ENCODE measurements at regions not wholly inside any gene's neighbourhood (a gene's known extent, or its start where the extent isn't known, plus 50 kb on each side); places are given as distances from the start of the nearest gene placed in this dataset.
A peak's percentile ranks its signal among the peaks of the same experiment; 100 is the strongest.

DNA sequence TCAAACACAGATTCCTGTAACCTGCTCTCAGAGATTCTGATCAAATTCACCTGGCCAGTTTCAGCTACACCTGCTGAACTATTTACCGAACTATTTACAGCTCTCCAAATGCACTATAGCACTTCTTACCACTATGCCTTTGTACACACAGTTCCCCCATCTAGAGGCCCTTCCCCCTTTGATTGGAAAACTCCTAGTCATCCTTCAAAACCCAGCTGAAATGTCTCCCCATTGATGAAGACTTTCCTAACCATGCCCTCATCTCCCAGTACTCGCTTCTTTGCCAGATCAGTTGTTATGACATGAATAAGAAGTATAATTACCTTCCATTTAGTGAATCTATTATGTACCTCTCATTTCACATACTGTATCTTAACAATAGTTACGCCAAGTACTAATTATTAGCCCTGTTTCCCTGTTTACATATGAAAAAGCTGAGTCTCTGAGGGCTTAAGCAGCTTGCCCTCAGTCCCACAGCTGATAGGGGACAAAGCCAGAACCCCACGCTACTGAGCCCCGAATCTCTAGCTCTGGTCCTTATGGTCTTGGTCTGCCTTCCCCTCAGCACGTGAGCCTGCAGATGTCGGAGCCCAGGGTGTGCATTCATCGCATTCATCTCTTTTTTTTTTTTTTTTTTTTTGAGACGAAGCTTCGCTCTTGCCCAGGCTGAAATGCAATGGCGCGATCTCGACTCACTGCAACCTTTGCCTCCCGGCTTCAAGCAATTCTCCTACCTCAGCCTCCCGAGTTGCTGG is 64.7 kb upstream of the ASAP2 start:
- no peaks in the 10 kb centered on the region for H3K4me1 ChIP-seq (ENCODE audit: insufficient read depth, low read length)
- H3K27me3 ChIP-seq (ENCODE audit: insufficient read depth, low read length, poor library complexity, severe bottlenecking), result peaks cover 6% of the 10 kb centered on the region
- Mint-ChIP-seq H3K4me3 (no peak overlapping the region), H3K27me3 (peaks cover 12 to 30% of the 10 kb centered on the region in 2 donors), H3K9me3 (no peaks in the 10 kb centered on the region), H3K27ac (no peak overlapping the region), H3K36me3 (no peaks in the 10 kb centered on the region), H3K4me1 (peaks cover 0 to 5% (median 0%) of the 10 kb centered on the region in 3 donors)
- ChIA-PET POLR2A (no interaction called here), CTCF (interaction anchor here (0.7 to 1.3 kb wide), 6 partner anchors 7 to 1795 kb away, joined by 3 to 4 read pairs (median 3); no protein-coding TSS in a partner anchor)
- H3K36me3 ChIP-seq (ENCODE audit: insufficient read depth, low read length), result no peaks in the 10 kb centered on the region
- no peaks in the 10 kb centered on the region for H3K9me3 ChIP-seq (ENCODE audit: low read length)
- H3K4me3 ChIP-seq (ENCODE audit: low read length), result no peak overlapping the region
- H3K27ac ChIP-seq (ENCODE audit: low read depth, low read length), result no peak overlapping the region
- DNase-seq, result no peak

DNA sequence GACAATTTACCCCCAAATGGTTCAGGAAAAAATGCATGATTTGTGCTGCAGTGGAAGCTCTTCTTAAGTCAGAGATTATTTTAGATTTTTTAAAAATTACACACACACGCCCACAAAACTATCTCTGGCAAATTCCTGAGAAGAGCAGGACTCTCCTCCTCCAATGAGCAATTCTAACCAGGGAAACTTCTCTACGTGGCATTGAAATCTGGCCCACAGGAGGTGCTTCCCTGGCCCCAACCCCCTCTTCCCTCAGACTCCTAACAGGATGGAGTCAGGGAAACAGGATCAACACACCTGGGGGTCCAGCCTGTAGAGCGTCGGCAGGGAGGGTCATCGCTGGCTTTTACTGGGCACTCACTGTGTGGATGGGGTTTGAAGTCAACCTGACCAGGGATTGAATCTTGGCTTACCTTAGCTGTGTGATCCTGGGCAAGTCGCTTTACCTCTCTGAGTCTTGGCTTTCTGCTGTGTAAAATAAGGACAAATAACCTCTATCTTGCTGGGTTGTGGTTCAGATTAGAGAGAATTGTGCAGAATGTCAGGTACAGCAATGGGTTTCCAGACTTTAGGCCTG is 65.4 kb upstream of the ASAP2 start:
- Mint-ChIP-seq H3K36me3 (no peaks in the 10 kb centered on the region), H3K27me3 (peaks cover 12 to 24% of the 10 kb centered on the region in 2 donors), H3K4me3 (no peak overlapping the region), H3K9me3 (no peaks in the 10 kb centered on the region), H3K27ac (no peak overlapping the region), H3K4me1 (peaks cover 0 to 5% (median 0%) of the 10 kb centered on the region in 3 donors)
- peaks cover 6% of the 10 kb centered on the region for H3K27me3 ChIP-seq (ENCODE audit: insufficient read depth, low read length, poor library complexity, severe bottlenecking)
- H3K36me3 ChIP-seq (ENCODE audit: insufficient read depth, low read length), result no peaks in the 10 kb centered on the region
- POLR2A ChIA-PET, result no interaction called here
- CTCF ChIA-PET, result interaction anchor here (1.0 to 1.3 kb wide), 2 partner anchors 52 to 415 kb away, joined by 3 read pairs; no protein-coding TSS in a partner anchor
- no peak for DNase-seq
- no peaks in the 10 kb centered on the region for H3K4me1 ChIP-seq (ENCODE audit: insufficient read depth, low read length)
- H3K27ac ChIP-seq (ENCODE audit: low read depth, low read length), result no peak overlapping the region
- H3K4me3 ChIP-seq (ENCODE audit: low read length), result no peak overlapping the region
- no peaks in the 10 kb centered on the region for H3K9me3 ChIP-seq (ENCODE audit: low read length)

DNA sequence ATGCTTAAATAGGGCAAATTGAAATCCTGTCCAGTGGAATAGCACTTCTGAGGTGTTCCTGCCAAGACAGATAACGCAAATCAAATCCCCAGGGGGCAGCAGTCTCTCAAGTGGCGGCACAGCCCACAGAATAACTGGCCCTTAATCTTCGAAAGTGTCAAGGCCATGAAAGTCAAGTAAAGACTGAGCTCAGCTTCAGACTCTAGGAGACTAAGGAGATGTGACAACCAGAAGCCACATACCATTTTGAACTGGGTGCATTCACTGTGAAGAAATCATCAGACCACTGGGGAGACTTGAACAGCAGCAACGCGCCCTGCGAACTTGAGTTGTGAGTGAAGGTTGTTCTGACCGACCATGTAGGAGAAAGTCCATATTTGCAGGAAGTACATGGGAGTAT is 66.0 kb upstream of the ASAP2 start:
- peaks cover 12 to 24% of the 10 kb centered on the region in 2 donors for H3K27me3 Mint-ChIP-seq
- Histone ChIP-seq H3K27ac (ENCODE audit: low read depth, low read length) (no peak overlapping the region), H3K4me3 (ENCODE audit: low read length) (no peak overlapping the region), H3K4me1 (ENCODE audit: insufficient read depth, low read length) (no peaks in the 10 kb centered on the region), H3K36me3 (ENCODE audit: insufficient read depth, low read length) (no peaks in the 10 kb centered on the region), H3K27me3 (ENCODE audit: insufficient read depth, low read length, poor library complexity, severe bottlenecking) (peaks cover 6% of the 10 kb centered on the region), H3K9me3 (ENCODE audit: low read length) (no peaks in the 10 kb centered on the region)
- H3K9me3 Mint-ChIP-seq, result no peaks in the 10 kb centered on the region
- no peak for DNase-seq
- H3K4me1 Mint-ChIP-seq, result peaks cover 0 to 5% (median 0%) of the 10 kb centered on the region in 3 donors
- ChIA-PET CTCF (no interaction called here), POLR2A (no interaction called here)
- no peaks in the 10 kb centered on the region for H3K36me3 Mint-ChIP-seq
- H3K4me3 Mint-ChIP-seq, result no peak overlapping the region
- peak overlapping the region in 1 of 8 donors; percentile 39 for H3K27ac Mint-ChIP-seq

DNA sequence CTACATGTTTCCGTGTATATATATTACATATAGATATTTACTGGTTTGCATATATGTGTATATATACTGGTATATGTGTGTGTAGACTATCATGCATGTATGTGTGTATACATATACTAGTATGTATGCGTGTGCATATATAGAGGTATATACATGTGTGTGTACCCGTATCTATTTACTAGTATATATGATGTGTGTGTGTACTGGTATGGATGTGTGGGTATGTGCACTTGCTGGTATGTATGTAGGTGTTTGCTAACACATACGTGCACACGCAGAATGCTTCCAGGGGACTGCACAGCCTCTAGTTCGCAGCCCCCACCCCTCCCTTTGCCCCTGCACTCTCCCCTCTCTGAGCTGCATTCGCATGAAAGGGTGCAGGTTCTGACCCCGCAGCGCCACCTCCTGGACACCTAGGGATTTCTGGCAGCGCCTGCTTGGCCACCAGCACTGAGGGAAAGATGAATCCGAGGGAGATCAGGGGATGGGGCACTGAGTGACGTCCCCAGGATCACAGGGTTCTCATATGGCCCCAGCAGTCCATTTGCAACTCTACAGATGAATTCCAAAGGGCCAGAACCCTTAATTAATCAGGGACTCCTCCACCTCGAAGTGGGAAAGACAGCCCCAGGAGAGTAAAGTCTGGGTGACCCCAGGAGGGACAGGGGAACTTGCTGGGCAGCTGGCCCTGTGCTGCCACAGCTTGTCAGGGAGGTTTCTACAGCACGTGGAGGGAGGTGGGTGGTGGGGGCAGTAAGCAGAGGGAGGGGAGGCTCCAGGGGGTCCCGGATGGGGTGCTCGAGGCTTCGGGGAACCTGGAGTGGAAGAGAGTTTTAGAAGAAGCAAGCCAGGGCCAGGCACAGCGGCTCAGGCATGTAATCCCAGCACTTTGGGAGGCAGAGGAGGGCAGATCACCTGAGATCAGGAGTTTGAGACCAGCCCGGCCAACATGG is 66.8 kb upstream of the ASAP2 start:
- DNase-seq, result peak in 4 of 5 donors; percentile 19 to 58 (median 37)
- ChIA-PET CTCF (interaction anchor here (0.6 kb wide), 1 partner anchor 12 kb away, joined by 3 read pairs; no protein-coding TSS in a partner anchor), POLR2A (no interaction called here)
- H3K4me3 Mint-ChIP-seq, result no peak overlapping the region
- peak overlapping the region in 1 of 8 donors; percentile 92 for H3K27ac Mint-ChIP-seq
- no peaks in the 10 kb centered on the region for H3K9me3 Mint-ChIP-seq
- H3K4me3 ChIP-seq (ENCODE audit: low read length), result no peak overlapping the region
- H3K27ac ChIP-seq (ENCODE audit: low read depth, low read length), result no peak overlapping the region
- H3K4me1 ChIP-seq (ENCODE audit: insufficient read depth, low read length), result no peaks in the 10 kb centered on the region
- H3K4me1 Mint-ChIP-seq, result peaks cover 0 to 5% (median 0%) of the 10 kb centered on the region in 3 donors
- no peaks in the 10 kb centered on the region for H3K9me3 ChIP-seq (ENCODE audit: low read length)
- no peaks in the 10 kb centered on the region for H3K36me3 ChIP-seq (ENCODE audit: insufficient read depth, low read length)
- H3K27me3 ChIP-seq (ENCODE audit: insufficient read depth, low read length, poor library complexity, severe bottlenecking), result peaks cover 6% of the 10 kb centered on the region
- H3K36me3 Mint-ChIP-seq, result no peaks in the 10 kb centered on the region
- H3K27me3 Mint-ChIP-seq, result peaks cover 12 to 23% of the 10 kb centered on the region in 2 donors

DNA sequence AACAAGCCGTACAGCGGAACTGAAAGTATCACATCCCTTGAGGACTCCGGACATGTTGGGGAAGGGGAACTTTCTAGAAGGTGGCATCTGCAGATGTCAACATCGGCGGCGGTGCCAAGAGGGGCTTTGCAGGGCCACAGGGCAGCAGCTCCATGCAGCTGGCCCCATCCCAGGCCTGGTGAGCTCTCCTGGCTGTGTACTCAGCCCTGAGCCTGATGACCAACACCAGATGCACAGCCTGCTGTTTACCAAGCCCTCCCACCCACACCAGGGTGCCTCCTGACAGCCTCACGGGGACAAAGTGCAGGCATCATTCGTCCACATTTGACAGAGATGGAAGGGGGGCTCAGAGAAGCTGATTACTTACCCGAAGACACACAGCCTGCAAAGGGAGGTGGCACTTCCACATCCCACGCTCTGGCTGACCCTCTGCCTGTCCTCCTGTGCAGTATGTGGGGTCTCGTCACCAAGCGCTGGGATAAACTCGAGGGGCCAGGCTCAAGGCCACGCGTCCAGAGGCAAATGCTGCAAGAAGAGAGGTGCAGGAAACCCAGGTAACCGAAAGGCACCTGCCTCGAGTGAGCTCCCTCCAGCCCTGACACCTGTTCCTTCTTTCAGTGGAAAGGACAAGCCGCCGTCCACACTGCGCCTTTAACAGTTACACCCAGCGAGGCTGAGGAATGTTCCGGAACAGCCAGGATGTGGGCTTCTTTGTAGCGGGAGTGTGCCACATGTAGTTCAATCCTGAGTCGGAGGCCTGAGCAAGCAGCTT is 69.0 kb upstream of the ASAP2 start:
- no peaks in the 10 kb centered on the region for H3K36me3 ChIP-seq (ENCODE audit: insufficient read depth, low read length)
- Mint-ChIP-seq H3K27ac (no peak overlapping the region), H3K36me3 (peaks cover 0 to 5% (median 0%) of the 10 kb centered on the region in 3 donors), H3K27me3 (peaks cover 14 to 34% of the 10 kb centered on the region in 2 donors), H3K4me1 (no peaks in the 10 kb centered on the region), H3K4me3 (no peak overlapping the region), H3K9me3 (peaks cover 4 to 10% (median 9%) of the 10 kb centered on the region in 5 donors)
- H3K9me3 ChIP-seq (ENCODE audit: low read length), result no peaks in the 10 kb centered on the region
- no peak overlapping the region for H3K4me3 ChIP-seq (ENCODE audit: low read length)
- ChIA-PET CTCF (interaction anchor here (1.2 kb wide), 1 partner anchor 11 kb away, joined by 3 read pairs; no protein-coding TSS in a partner anchor), POLR2A (no interaction called here)
- no peaks in the 10 kb centered on the region for H3K4me1 ChIP-seq (ENCODE audit: insufficient read depth, low read length)
- H3K27me3 ChIP-seq (ENCODE audit: insufficient read depth, low read length, poor library complexity, severe bottlenecking), result no peaks in the 10 kb centered on the region
- no peak overlapping the region for H3K27ac ChIP-seq (ENCODE audit: low read depth, low read length)
- DNase-seq, result no peak

DNA sequence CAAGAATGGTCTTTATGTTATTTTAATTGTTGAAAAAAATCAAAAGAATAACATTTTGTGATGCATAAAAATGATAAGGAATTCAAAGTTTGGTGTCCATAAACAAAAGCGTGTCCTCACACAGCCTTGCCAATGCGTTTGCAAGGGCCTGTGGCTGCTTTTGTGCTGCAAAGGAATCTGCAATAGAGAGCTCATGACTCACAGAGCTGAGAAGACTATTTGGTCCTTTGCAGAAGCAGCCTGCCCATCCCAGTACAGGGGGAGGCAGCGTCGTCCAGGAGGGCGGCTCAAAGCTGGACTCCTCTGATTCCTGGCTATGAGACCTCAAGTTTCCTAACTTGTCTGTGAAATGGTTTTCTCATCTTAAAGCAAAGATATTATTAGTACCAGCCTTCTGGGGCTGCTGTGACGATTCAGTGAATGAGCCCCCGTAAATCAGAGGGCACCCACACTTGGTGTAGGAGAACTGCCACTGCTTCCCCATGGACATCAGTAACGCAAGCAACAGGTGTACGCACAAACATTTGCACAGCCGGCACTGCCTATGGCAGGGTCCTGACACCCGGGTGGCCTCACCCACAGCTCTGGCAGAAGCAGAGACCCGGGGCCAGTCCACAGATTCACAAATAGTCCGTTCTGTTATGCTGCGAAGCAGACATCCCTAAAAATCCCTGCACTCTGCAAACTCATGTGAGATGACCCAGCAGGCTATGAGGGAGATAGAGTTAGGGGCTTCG is 70.6 kb upstream of the ASAP2 start:
- Histone ChIP-seq H3K4me3 (ENCODE audit: low read length) (no peak overlapping the region), H3K9me3 (ENCODE audit: low read length) (no peaks in the 10 kb centered on the region), H3K36me3 (ENCODE audit: insufficient read depth, low read length) (no peaks in the 10 kb centered on the region), H3K27ac (ENCODE audit: low read depth, low read length) (no peak overlapping the region), H3K4me1 (ENCODE audit: insufficient read depth, low read length) (no peaks in the 10 kb centered on the region), H3K27me3 (ENCODE audit: insufficient read depth, low read length, poor library complexity, severe bottlenecking) (no peaks in the 10 kb centered on the region)
- ChIA-PET POLR2A (no interaction called here), CTCF (no interaction called here)
- H3K27ac Mint-ChIP-seq, result no peak overlapping the region
- H3K27me3 Mint-ChIP-seq, result peaks cover 14 to 28% of the 10 kb centered on the region in 2 donors
- H3K9me3 Mint-ChIP-seq, result peaks cover 4 to 12% (median 9%) of the 10 kb centered on the region in 5 donors
- DNase-seq, result no peak
- H3K36me3 Mint-ChIP-seq, result peaks cover 0 to 5% (median 0%) of the 10 kb centered on the region in 3 donors
- H3K4me3 Mint-ChIP-seq, result no peak overlapping the region
- no peaks in the 10 kb centered on the region for H3K4me1 Mint-ChIP-seq

DNA sequence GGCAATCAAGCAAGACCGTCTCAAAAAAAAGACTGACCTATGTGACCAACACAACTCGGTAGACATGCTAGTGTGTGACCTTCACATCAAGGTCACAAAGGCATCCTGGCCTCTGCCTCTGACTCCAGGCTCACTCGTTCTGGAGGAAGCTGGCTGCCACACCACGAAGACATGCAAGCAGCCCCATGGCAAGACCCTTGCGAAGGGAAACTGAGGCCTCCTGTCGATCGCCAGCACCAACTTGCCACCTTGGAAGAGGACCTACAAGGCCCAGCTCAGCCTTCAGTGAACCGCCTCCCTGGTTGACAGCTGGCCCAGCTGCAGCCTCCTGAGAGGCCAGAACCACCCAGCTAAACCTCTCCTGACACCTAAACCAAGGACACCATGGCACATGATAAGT is 79.3 kb upstream of the ASAP2 start:
- CTCF ChIA-PET, result no interaction called here
- Mint-ChIP-seq H3K27me3 (peaks cover 4 to 16% of the 10 kb centered on the region in 2 donors), H3K4me1 (no peaks in the 10 kb centered on the region), H3K4me3 (no peak overlapping the region), H3K9me3 (peaks cover 0 to 7% (median under 1%) of the 10 kb centered on the region in 5 donors), H3K27ac (no peak overlapping the region), H3K36me3 (peaks cover 0 to 6% (median 3%) of the 10 kb centered on the region in 3 donors)
- Histone ChIP-seq H3K4me3 (ENCODE audit: low read length) (no peak overlapping the region), H3K27me3 (ENCODE audit: insufficient read depth, low read length, poor library complexity, severe bottlenecking) (no peaks in the 10 kb centered on the region), H3K4me1 (ENCODE audit: insufficient read depth, low read length) (no peaks in the 10 kb centered on the region), H3K36me3 (ENCODE audit: insufficient read depth, low read length) (no peaks in the 10 kb centered on the region), H3K9me3 (ENCODE audit: low read length) (no peaks in the 10 kb centered on the region), H3K27ac (ENCODE audit: low read depth, low read length) (no peak overlapping the region)
- no peak for DNase-seq
- POLR2A ChIA-PET, result no interaction called here

Data from CD8-positive, alpha-beta memory T cell (primary cell).